ENCODE measurements at regions not wholly inside any gene's neighbourhood (a gene's known extent, or its start where the extent isn't known, plus 50 kb on each side); places are given as distances from the start of the nearest gene placed in this dataset.

GRCh38 chr3:110900576-110900975 lies 171.0 kb upstream of the NECTIN3 start:
- DNase-seq (ENCODE audit: low read depth): no peak
- Histone ChIP-seq H3K36me3 (ENCODE audit: control insufficient read depth, insufficient read depth, low read length) (no peaks in the 10 kb centered on the region), H3K4me3 (ENCODE audit: low read depth, low read length) (no peak overlapping the region), H3K27me3 (ENCODE audit: control insufficient read depth, insufficient read depth, low read length) (no peaks in the 10 kb centered on the region)
- no peak for FAIRE-seq
- TF ChIP-seq CTCF (IDR thresholded peaks at IDR 0.05; ENCODE audit: insufficient read depth, low read length, severe bottlenecking): no peak

- FAIRE-seq (no peak), DNase-seq (ENCODE audit: low read depth) (no peak)
- Histone ChIP-seq H3K36me3 (ENCODE audit: control insufficient read depth, insufficient read depth, low read length) (no peaks in the 10 kb centered on the region), H3K27me3 (ENCODE audit: control insufficient read depth, insufficient read depth, low read length) (no peaks in the 10 kb centered on the region), H3K4me3 (ENCODE audit: low read depth, low read length) (no peak overlapping the region)
- no peak for TF ChIP-seq CTCF (IDR thresholded peaks at IDR 0.05; ENCODE audit: insufficient read depth, low read length, severe bottlenecking)
These were observed 170.1 kb upstream of the NECTIN3 start for GRCh38 chr3:110901536-110901935.

GRCh38 chr3:110902453-110903085 lies 169.0 kb upstream of the NECTIN3 start:
- H3K27me3 ChIP-seq (ENCODE audit: control insufficient read depth, insufficient read depth, low read length): no peaks in the 10 kb centered on the region
- TF ChIP-seq CTCF (IDR thresholded peaks at IDR 0.05; ENCODE audit: insufficient read depth, low read length, severe bottlenecking): no peak
- no peaks in the 10 kb centered on the region for H3K36me3 ChIP-seq (ENCODE audit: control insufficient read depth, insufficient read depth, low read length)
- DNase-seq (ENCODE audit: low read depth) (no peak), FAIRE-seq (peak; percentile 40)
- H3K4me3 ChIP-seq (ENCODE audit: low read depth, low read length): no peak overlapping the region

GRCh38 chr3:110903771-110904519 lies 167.7 kb upstream of the NECTIN3 start:
- H3K36me3 ChIP-seq (ENCODE audit: control insufficient read depth, insufficient read depth, low read length): no peaks in the 10 kb centered on the region
- FAIRE-seq (no peak), DNase-seq (ENCODE audit: low read depth) (no peak)
- no peak overlapping the region for H3K4me3 ChIP-seq (ENCODE audit: low read depth, low read length)
- TF ChIP-seq CTCF (IDR thresholded peaks at IDR 0.05; ENCODE audit: insufficient read depth, low read length, severe bottlenecking): no peak
- no peaks in the 10 kb centered on the region for H3K27me3 ChIP-seq (ENCODE audit: control insufficient read depth, insufficient read depth, low read length)

- H3K36me3 ChIP-seq (ENCODE audit: control insufficient read depth, insufficient read depth, low read length): no peaks in the 10 kb centered on the region
- no peak for TF ChIP-seq CTCF (IDR thresholded peaks at IDR 0.05; ENCODE audit: insufficient read depth, low read length, severe bottlenecking)
- DNase-seq (ENCODE audit: low read depth) (no peak), FAIRE-seq (no peak)
- H3K4me3 ChIP-seq (ENCODE audit: low read depth, low read length): no peak overlapping the region
- H3K27me3 ChIP-seq (ENCODE audit: control insufficient read depth, insufficient read depth, low read length): no peaks in the 10 kb centered on the region
These were observed 167.1 kb upstream of the NECTIN3 start for GRCh38 chr3:110904520-110904890.

All from bronchial epithelial cell (primary cell).